ENCODE measurements at regions not wholly inside any gene's neighbourhood (a gene's known extent, or its start where the extent isn't known, plus 50 kb on each side); places are given as distances from the start of the nearest gene placed in this dataset.

GRCh38 chr1:90314533-90314932, 319.6 kb downstream of the ZNF326 start:
- Histone ChIP-seq H3F3A (ENCODE audit: insufficient read depth) (no peaks in the 10 kb centered on the region), H3K9me2 (replicated peaks; ENCODE audit: insufficient read depth, low read length) (no peaks in the 10 kb centered on the region), H3K4me3 (ENCODE audit: insufficient read depth, low read length, poor library complexity, severe bottlenecking) (no peak overlapping the region), H3K9ac (ENCODE audit: low read length) (no peak overlapping the region), H3K9me3 (ENCODE audit: insufficient read depth, low read length) (no peaks in the 10 kb centered on the region), H3K4me2 (ENCODE audit: low read depth, low read length, poor library complexity, severe bottlenecking) (no peak overlapping the region), H3K79me2 (ENCODE audit: insufficient read depth, low read length) (no peaks in the 10 kb centered on the region), H4K20me1 (ENCODE audit: low read depth, low read length) (no peaks in the 10 kb centered on the region), H3K36me3 (ENCODE audit: low read length) (no peaks in the 10 kb centered on the region), H3K27ac (ENCODE audit: low read depth, low read length) (no peak overlapping the region), H3K27me3 (ENCODE audit: low read length) (no peaks in the 10 kb centered on the region), H2AFZ (ENCODE audit: low read depth, low read length, severe bottlenecking) (no peak overlapping the region)
- TF ChIP-seq CTCF (IDR thresholded peaks at IDR 0.05; ENCODE audit: insufficient read depth, low read length, poor library complexity, severe bottlenecking) (no peak), EZH2phosphoT487 (conservative IDR thresholded peaks at IDR 0.05; ENCODE audit: low read length) (no peak)

- no peaks in the 10 kb centered on the region for H3K27me3 ChIP-seq (ENCODE audit: low read length)
- no peak overlapping the region for H3K9ac ChIP-seq (ENCODE audit: low read length)
- no peaks in the 10 kb centered on the region for H3K36me3 ChIP-seq (ENCODE audit: low read length)
- no peak overlapping the region for H3K4me3 ChIP-seq (ENCODE audit: insufficient read depth, low read length, poor library complexity, severe bottlenecking)
- H3F3A ChIP-seq (ENCODE audit: insufficient read depth) = no peaks in the 10 kb centered on the region
- no peak overlapping the region for H3K4me2 ChIP-seq (ENCODE audit: low read depth, low read length, poor library complexity, severe bottlenecking)
- H3K27ac ChIP-seq (ENCODE audit: low read depth, low read length) = no peak overlapping the region
- no peaks in the 10 kb centered on the region for H4K20me1 ChIP-seq (ENCODE audit: low read depth, low read length)
- H3K79me2 ChIP-seq (ENCODE audit: insufficient read depth, low read length) = no peaks in the 10 kb centered on the region
- no peaks in the 10 kb centered on the region for H3K9me3 ChIP-seq (ENCODE audit: insufficient read depth, low read length)
- H3K9me2 ChIP-seq (replicated peaks; ENCODE audit: insufficient read depth, low read length) = no peaks in the 10 kb centered on the region
- no peak overlapping the region for H2AFZ ChIP-seq (ENCODE audit: low read depth, low read length, severe bottlenecking)
- TF ChIP-seq EZH2phosphoT487 (conservative IDR thresholded peaks at IDR 0.05; ENCODE audit: low read length) (no peak), CTCF (IDR thresholded peaks at IDR 0.05; ENCODE audit: insufficient read depth, low read length, poor library complexity, severe bottlenecking) (no peak)
These were observed 318.9 kb downstream of the ZNF326 start for GRCh38 chr1:90313778-90314177.

GRCh38 chr1:90309806-90310205, 314.9 kb downstream of the ZNF326 start:
- no peak overlapping the region for H3K4me2 ChIP-seq (ENCODE audit: low read depth, low read length, poor library complexity, severe bottlenecking)
- H3K36me3 ChIP-seq (ENCODE audit: low read length) = no peaks in the 10 kb centered on the region
- no peaks in the 10 kb centered on the region for H3K9me2 ChIP-seq (replicated peaks; ENCODE audit: insufficient read depth, low read length)
- no peak overlapping the region for H3K9ac ChIP-seq (ENCODE audit: low read length)
- H3K27me3 ChIP-seq (ENCODE audit: low read length) = no peaks in the 10 kb centered on the region
- no peak overlapping the region for H2AFZ ChIP-seq (ENCODE audit: low read depth, low read length, severe bottlenecking)
- TF ChIP-seq EZH2phosphoT487 (conservative IDR thresholded peaks at IDR 0.05; ENCODE audit: low read length) (no peak), CTCF (IDR thresholded peaks at IDR 0.05; ENCODE audit: insufficient read depth, low read length, poor library complexity, severe bottlenecking) (no peak)
- no peak overlapping the region for H3K27ac ChIP-seq (ENCODE audit: low read depth, low read length)
- no peaks in the 10 kb centered on the region for H3K9me3 ChIP-seq (ENCODE audit: insufficient read depth, low read length)
- no peak overlapping the region for H3K4me3 ChIP-seq (ENCODE audit: insufficient read depth, low read length, poor library complexity, severe bottlenecking)
- no peaks in the 10 kb centered on the region for H3K79me2 ChIP-seq (ENCODE audit: insufficient read depth, low read length)
- H4K20me1 ChIP-seq (ENCODE audit: low read depth, low read length) = no peaks in the 10 kb centered on the region
- no peaks in the 10 kb centered on the region for H3F3A ChIP-seq (ENCODE audit: insufficient read depth)

Measured in SU-DHL-6 (cell line).